MM.1S (cell line): ENCODE measurements at regions not wholly inside any gene's neighbourhood (a gene's known extent, or its start where the extent isn't known, plus 50 kb on each side); places are given as distances from the start of the nearest gene placed in this dataset.

ENCODE experiments used
- CTCF ChIP-seq: fragments of 300-600 bp; sonication (generic); IDR thresholded peaks from 2 replicates; pipeline ENCODE4 v1.5.1; 2016; ENCODE audit warnings: antibody characterized with exemption, low read length, mixed read lengths
- EZH2phosphoT487 ChIP-seq: fragments of 300-600 bp; sonication (generic); IDR thresholded peaks from 2 replicates; pipeline ENCODE4 v1.6.1; 2018; ENCODE audit warnings: antibody characterized with exemption, low read length

GRCh38 chr13:82096256-82096655 lies 1755.3 kb upstream of the SPRY2 start:
- TF ChIP-seq EZH2phosphoT487 (no peak), CTCF (no peak)
